ENCODE measurements at regions not wholly inside any gene's neighbourhood (a gene's known extent, or its start where the extent isn't known, plus 50 kb on each side); places are given as distances from the start of the nearest gene placed in this dataset.

GRCh38 chr4:56757821-56758411 is 63.6 kb downstream of the SPINK2 start:
- no peak overlapping the region for H3K27ac ChIP-seq
- no peak for TF ChIP-seq CTCF (conservative IDR thresholded peaks at IDR 0.05)

DNA sequence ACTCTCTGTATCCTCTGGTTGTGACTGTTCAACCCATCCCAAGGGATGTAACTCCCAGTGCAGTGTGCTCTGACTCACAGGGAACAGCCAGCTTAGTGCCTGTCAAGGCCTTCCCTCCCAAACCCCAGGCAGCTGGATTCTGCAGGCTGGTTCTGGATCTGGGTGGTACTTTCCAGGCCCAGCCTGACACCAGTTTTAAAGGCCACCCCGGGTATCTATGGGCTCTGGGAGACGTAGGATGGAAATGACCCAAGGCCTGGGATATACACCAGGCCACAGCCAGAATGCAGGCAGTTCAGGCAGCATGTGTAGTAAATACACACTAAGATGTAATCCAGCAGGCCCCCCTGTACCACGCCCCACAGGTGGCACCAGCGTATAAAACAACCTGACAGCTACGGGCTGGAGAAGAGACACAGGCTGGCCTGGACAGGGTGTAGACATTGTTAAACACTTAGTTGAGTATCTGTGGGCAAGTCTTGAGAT is 64.2 kb downstream of the SPINK2 start:
- TF ChIP-seq CTCF (conservative IDR thresholded peaks at IDR 0.05) = no peak
- no peak overlapping the region for H3K27ac ChIP-seq

DNA sequence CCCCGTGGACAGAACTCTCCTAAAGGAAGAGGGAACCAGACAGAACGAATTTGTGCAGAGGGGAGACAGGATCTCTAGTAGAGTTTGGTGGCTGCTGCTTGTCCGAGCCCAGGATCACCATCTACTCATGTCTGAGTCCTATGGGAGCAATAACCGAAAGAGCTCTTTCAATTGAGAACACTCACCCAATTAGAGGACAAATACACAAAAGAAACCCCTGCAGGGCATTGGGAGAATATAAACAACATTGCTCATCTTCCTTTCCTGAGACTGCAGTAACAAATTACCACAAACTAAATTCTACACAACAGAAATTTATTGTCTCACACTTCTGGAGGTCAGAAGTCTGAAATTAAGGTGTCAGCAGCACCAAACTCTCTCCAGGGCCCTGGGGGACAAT is 65.6 kb downstream of the SPINK2 start:
- no peak overlapping the region for H3K27ac ChIP-seq

DNA sequence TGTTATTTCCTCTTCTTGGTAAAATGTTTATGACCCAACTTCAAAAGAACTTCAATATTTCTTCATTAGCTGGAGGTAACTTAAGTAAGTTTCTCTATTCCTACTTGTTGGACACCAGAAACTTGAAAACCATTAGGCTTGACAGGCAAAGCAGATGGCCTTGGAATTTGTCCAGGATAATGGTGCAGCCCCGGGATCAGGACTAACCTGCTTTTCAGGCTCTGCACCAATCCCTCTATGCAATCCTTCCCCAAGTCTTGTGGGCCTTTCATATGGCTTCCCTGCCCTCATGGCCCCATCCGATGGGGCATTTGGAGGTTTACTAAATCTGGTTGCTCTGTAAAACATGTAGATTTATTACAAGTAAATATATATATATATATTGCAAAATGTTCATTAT is 68.5 kb downstream of the SPINK2 start:
- no peak for TF ChIP-seq CTCF (conservative IDR thresholded peaks at IDR 0.05)
- no peak overlapping the region for H3K27ac ChIP-seq

More for the DNA sequence above, 65.6 kb downstream of the SPINK2 start:
- no peak for TF ChIP-seq CTCF (conservative IDR thresholded peaks at IDR 0.05)

DNA sequence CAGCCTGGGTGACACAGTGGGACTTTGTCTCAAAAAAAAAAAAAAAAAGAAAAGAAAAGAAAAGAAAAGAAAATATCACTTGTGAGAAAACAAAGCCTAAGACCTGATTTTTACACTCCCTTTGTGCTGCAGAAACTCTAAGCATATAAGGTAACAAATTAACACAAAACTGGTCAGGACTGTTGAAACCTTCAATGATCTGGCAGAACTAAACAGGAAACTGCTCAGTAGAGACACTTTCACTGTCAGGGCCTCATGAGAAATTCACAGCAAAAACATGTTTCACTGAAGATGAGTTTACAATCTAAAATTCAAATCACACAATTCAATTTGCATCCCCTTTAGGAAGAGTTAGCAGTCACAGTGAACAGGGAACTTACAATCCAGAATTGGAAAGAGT is 69.1 kb upstream of the HOPX start:
- TF ChIP-seq CTCF (conservative IDR thresholded peaks at IDR 0.05) = no peak
- H3K27ac ChIP-seq = no peak overlapping the region

DNA sequence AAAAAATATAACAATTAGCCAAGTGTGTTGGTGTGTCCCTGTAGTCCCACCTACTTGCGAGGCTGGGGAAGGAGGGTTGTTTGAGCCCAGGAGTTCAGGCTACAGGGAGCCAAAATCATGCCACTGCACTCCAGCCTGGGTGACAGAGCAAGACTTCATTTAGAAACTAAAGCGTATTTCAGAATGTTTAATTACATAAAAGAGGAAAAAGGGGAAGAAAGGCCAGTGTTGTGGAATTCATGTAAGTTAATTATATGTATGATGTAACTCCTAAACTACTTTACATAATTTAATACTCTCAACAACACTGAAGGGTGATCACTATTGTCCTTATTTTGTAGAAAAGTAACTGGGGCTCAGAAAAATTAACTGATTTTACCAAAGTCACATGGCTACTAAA is 67.2 kb upstream of the HOPX start:
- TF ChIP-seq CTCF (conservative IDR thresholded peaks at IDR 0.05) = no peak
- no peak overlapping the region for H3K27ac ChIP-seq

DNA sequence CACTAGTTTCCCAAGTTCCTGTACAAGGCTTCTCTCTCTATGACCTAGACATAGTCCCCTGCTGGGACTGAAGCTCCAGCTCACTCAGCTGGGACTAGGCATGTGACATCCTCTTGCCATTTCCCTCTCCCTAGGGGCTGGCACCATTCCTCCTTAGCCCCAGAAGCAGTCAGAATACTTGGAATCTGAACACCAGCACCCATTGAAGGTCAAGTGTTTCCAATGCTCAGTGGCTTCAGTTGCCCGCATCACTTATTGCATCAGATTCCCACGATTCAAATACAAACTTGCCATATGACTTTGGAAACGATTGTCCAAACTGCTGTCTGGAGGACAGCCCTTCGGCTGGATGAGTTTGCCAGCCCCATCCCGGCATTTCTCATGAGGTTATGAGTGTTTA is 65.5 kb upstream of the HOPX start:
- H3K27ac ChIP-seq = no peak overlapping the region
- no peak for TF ChIP-seq CTCF (conservative IDR thresholded peaks at IDR 0.05)

Measured in VCaP (cell line).